ENCODE measurements at regions not wholly inside any gene's neighbourhood (a gene's known extent, or its start where the extent isn't known, plus 50 kb on each side); places are given as distances from the start of the nearest gene placed in this dataset.
"Not testable (repeated sequence)": the region's sequence is repeated elsewhere in the genome, so short reads cannot be mapped to it uniquely, and the experiment has no call there.

GRCh38 chr13:21243045-21243897 is 66.8 kb downstream of the MRPL57 start:
- no peaks in the 10 kb centered on the region for H3K27me3 ChIP-seq (ENCODE audit: control insufficient read depth, insufficient read depth, low read length)
- H3K9me3 ChIP-seq (ENCODE audit: control insufficient read depth, low read length): no peaks in the 10 kb centered on the region
- no peak overlapping the region for H3K4me3 ChIP-seq (ENCODE audit: low read length)

GRCh38 chr13:21243898-21244184 is 67.4 kb downstream of the MRPL57 start:
- H3K9me3 ChIP-seq (ENCODE audit: control insufficient read depth, low read length); H3K36me3 ChIP-seq (ENCODE audit: control insufficient read depth, insufficient read depth, low read length); H3K27me3 ChIP-seq (ENCODE audit: control insufficient read depth, insufficient read depth, low read length); H3K4me1 ChIP-seq (ENCODE audit: control insufficient read depth, insufficient read depth, low read length); H3K9ac ChIP-seq (ENCODE audit: low read length); H3K4me3 ChIP-seq (ENCODE audit: low read length): not testable (repeated sequence)

More at GRCh38 chr13:21243045-21243897, 66.8 kb downstream of the MRPL57 start:
- no peaks in the 10 kb centered on the region for H3K36me3 ChIP-seq (ENCODE audit: control insufficient read depth, insufficient read depth, low read length)
- H3K9ac ChIP-seq (ENCODE audit: low read length): no peak overlapping the region
- H3K4me1 ChIP-seq (ENCODE audit: control insufficient read depth, insufficient read depth, low read length): no peaks in the 10 kb centered on the region

- no peaks in the 10 kb centered on the region for H3K27me3 ChIP-seq (ENCODE audit: control insufficient read depth, insufficient read depth, low read length)
- H3K9ac ChIP-seq (ENCODE audit: low read length): no peak overlapping the region
- no peaks in the 10 kb centered on the region for H3K36me3 ChIP-seq (ENCODE audit: control insufficient read depth, insufficient read depth, low read length)
- no peaks in the 10 kb centered on the region for H3K9me3 ChIP-seq (ENCODE audit: control insufficient read depth, low read length)
- H3K4me3 ChIP-seq (ENCODE audit: low read length): no peak overlapping the region
- H3K4me1 ChIP-seq (ENCODE audit: control insufficient read depth, insufficient read depth, low read length): no peaks in the 10 kb centered on the region
Observed at GRCh38 chr13:21246761-21247452, 70.4 kb downstream of the MRPL57 start.

GRCh38 chr13:21256351-21256761 is 79.9 kb downstream of the MRPL57 start:
- H3K36me3 ChIP-seq (ENCODE audit: control insufficient read depth, insufficient read depth, low read length): no peaks in the 10 kb centered on the region
- no peak overlapping the region for H3K9ac ChIP-seq (ENCODE audit: low read length)
- H3K27me3 ChIP-seq (ENCODE audit: control insufficient read depth, insufficient read depth, low read length): no peaks in the 10 kb centered on the region
- H3K9me3 ChIP-seq (ENCODE audit: control insufficient read depth, low read length): no peaks in the 10 kb centered on the region
- H3K4me3 ChIP-seq (ENCODE audit: low read length): no peak overlapping the region
- H3K4me1 ChIP-seq (ENCODE audit: control insufficient read depth, insufficient read depth, low read length): no peaks in the 10 kb centered on the region

- no peaks in the 10 kb centered on the region for H3K9me3 ChIP-seq (ENCODE audit: control insufficient read depth, low read length)
- H3K4me1 ChIP-seq (ENCODE audit: control insufficient read depth, insufficient read depth, low read length): no peaks in the 10 kb centered on the region
- no peak overlapping the region for H3K9ac ChIP-seq (ENCODE audit: low read length)
- H3K4me3 ChIP-seq (ENCODE audit: low read length): no peak overlapping the region
- H3K27me3 ChIP-seq (ENCODE audit: control insufficient read depth, insufficient read depth, low read length): no peaks in the 10 kb centered on the region
- H3K36me3 ChIP-seq (ENCODE audit: control insufficient read depth, insufficient read depth, low read length): no peaks in the 10 kb centered on the region
Observed at GRCh38 chr13:21256891-21257290, 80.4 kb downstream of the MRPL57 start.

GRCh38 chr13:21259571-21260455 is 83.4 kb downstream of the MRPL57 start:
- H3K9me3 ChIP-seq (ENCODE audit: control insufficient read depth, low read length): no peaks in the 10 kb centered on the region
- no peak overlapping the region for H3K4me3 ChIP-seq (ENCODE audit: low read length)

GRCh38 chr13:21260561-21261290 is 84.3 kb downstream of the MRPL57 start:
- not testable (repeated sequence) for H3K9me3 ChIP-seq (ENCODE audit: control insufficient read depth, low read length); H3K4me3 ChIP-seq (ENCODE audit: low read length); H3K9ac ChIP-seq (ENCODE audit: low read length); H3K27me3 ChIP-seq (ENCODE audit: control insufficient read depth, insufficient read depth, low read length); H3K36me3 ChIP-seq (ENCODE audit: control insufficient read depth, insufficient read depth, low read length); H3K4me1 ChIP-seq (ENCODE audit: control insufficient read depth, insufficient read depth, low read length)

More at GRCh38 chr13:21259571-21260455, 83.4 kb downstream of the MRPL57 start:
- Histone ChIP-seq H3K27me3 (ENCODE audit: control insufficient read depth, insufficient read depth, low read length) (no peaks in the 10 kb centered on the region), H3K4me1 (ENCODE audit: control insufficient read depth, insufficient read depth, low read length) (no peaks in the 10 kb centered on the region), H3K36me3 (ENCODE audit: control insufficient read depth, insufficient read depth, low read length) (no peaks in the 10 kb centered on the region), H3K9ac (ENCODE audit: low read length) (no peak overlapping the region)

- not testable (repeated sequence) for H3K4me1 ChIP-seq (ENCODE audit: control insufficient read depth, insufficient read depth, low read length); H3K36me3 ChIP-seq (ENCODE audit: control insufficient read depth, insufficient read depth, low read length); H3K4me3 ChIP-seq (ENCODE audit: low read length); H3K9me3 ChIP-seq (ENCODE audit: control insufficient read depth, low read length); H3K9ac ChIP-seq (ENCODE audit: low read length); H3K27me3 ChIP-seq (ENCODE audit: control insufficient read depth, insufficient read depth, low read length)
Observed at GRCh38 chr13:21261487-21262216, 85.2 kb downstream of the MRPL57 start.

- not testable (repeated sequence) for H3K9me3 ChIP-seq (ENCODE audit: control insufficient read depth, low read length); H3K4me1 ChIP-seq (ENCODE audit: control insufficient read depth, insufficient read depth, low read length); H3K9ac ChIP-seq (ENCODE audit: low read length); H3K27me3 ChIP-seq (ENCODE audit: control insufficient read depth, insufficient read depth, low read length); H3K4me3 ChIP-seq (ENCODE audit: low read length); H3K36me3 ChIP-seq (ENCODE audit: control insufficient read depth, insufficient read depth, low read length)
Observed at GRCh38 chr13:21263909-21264308, 87.5 kb downstream of the MRPL57 start.

- H3K9me3 ChIP-seq (ENCODE audit: control insufficient read depth, low read length); H3K27me3 ChIP-seq (ENCODE audit: control insufficient read depth, insufficient read depth, low read length); H3K9ac ChIP-seq (ENCODE audit: low read length); H3K4me1 ChIP-seq (ENCODE audit: control insufficient read depth, insufficient read depth, low read length); H3K4me3 ChIP-seq (ENCODE audit: low read length); H3K36me3 ChIP-seq (ENCODE audit: control insufficient read depth, insufficient read depth, low read length): not testable (repeated sequence)
Observed at GRCh38 chr13:21268485-21268884, 92.0 kb downstream of the MRPL57 start.

- not testable (repeated sequence) for H3K36me3 ChIP-seq (ENCODE audit: control insufficient read depth, insufficient read depth, low read length); H3K9ac ChIP-seq (ENCODE audit: low read length); H3K4me3 ChIP-seq (ENCODE audit: low read length); H3K27me3 ChIP-seq (ENCODE audit: control insufficient read depth, insufficient read depth, low read length); H3K9me3 ChIP-seq (ENCODE audit: control insufficient read depth, low read length); H3K4me1 ChIP-seq (ENCODE audit: control insufficient read depth, insufficient read depth, low read length)
Observed at GRCh38 chr13:21272439-21272838, 96.0 kb downstream of the MRPL57 start.

Measured in mucosa of stomach (tissue), 1 donor.